VCaP (cell line): ENCODE measurements at regions not wholly inside any gene's neighbourhood (a gene's known extent, or its start where the extent isn't known, plus 50 kb on each side); places are given as distances from the start of the nearest gene placed in this dataset.

ENCODE experiments used
- H3K27ac ChIP-seq: fragments of 450-650 bp; 2 replicates; pipeline ENCODE4 v1.5.1; 2017
- CTCF ChIP-seq: fragments of 450-650 bp; conservative IDR thresholded peaks from 2 replicates; pipeline ENCODE4 v1.5.1; 2017; ENCODE audit warnings: mild to moderate bottlenecking, moderate library complexity

GRCh38 chr2:193988784-193989183 lies 1668.2 kb upstream of the SLC39A10 start:
- H3K27ac ChIP-seq, result no peak overlapping the region
- no peak for TF ChIP-seq CTCF

GRCh38 chr2:193985272-193985671 lies 1671.8 kb upstream of the SLC39A10 start:
- H3K27ac ChIP-seq, result no peak overlapping the region
- TF ChIP-seq CTCF, result no peak

GRCh38 chr2:193980599-193980998 lies 1676.4 kb upstream of the SLC39A10 start:
- no peak for TF ChIP-seq CTCF
- H3K27ac ChIP-seq, result no peak overlapping the region

GRCh38 chr2:193973781-193974180 lies 1683.2 kb upstream of the SLC39A10 start:
- TF ChIP-seq CTCF, result no peak

GRCh38 chr2:193966590-193966989 lies 1690.4 kb upstream of the SLC39A10 start:
- TF ChIP-seq CTCF, result no peak
- H3K27ac ChIP-seq, result no peak overlapping the region

More at GRCh38 chr2:193973781-193974180, 1683.2 kb upstream of the SLC39A10 start:
- H3K27ac ChIP-seq, result no peak overlapping the region

GRCh38 chr2:193965263-193965662 lies 1691.8 kb upstream of the SLC39A10 start:
- H3K27ac ChIP-seq, result no peak overlapping the region
- no peak for TF ChIP-seq CTCF

GRCh38 chr2:193963472-193964119 lies 1693.4 kb upstream of the SLC39A10 start:
- TF ChIP-seq CTCF, result peak; percentile 80
- no peak overlapping the region for H3K27ac ChIP-seq
